ENCODE measurements at regions not wholly inside any gene's neighbourhood (a gene's known extent, or its start where the extent isn't known, plus 50 kb on each side); places are given as distances from the start of the nearest gene placed in this dataset.
"Not testable (repeated sequence)": the region's sequence is repeated elsewhere in the genome, so short reads cannot be mapped to it uniquely, and the experiment has no call there.

- no peak for DNase-seq (ENCODE audit: low read depth)
Observed at GRCh38 chr10:117492504-117492903, 50.0 kb upstream of the EMX2 start.

GRCh38 chr10:117488004-117488403 lies 54.5 kb upstream of the EMX2 start:
- DNase-seq (ENCODE audit: low read depth): no peak

- DNase-seq (ENCODE audit: low read depth): no peak
Observed at GRCh38 chr10:117486606-117487005, 55.9 kb upstream of the EMX2 start.

- no peak for DNase-seq (ENCODE audit: low read depth)
Observed at GRCh38 chr10:117483056-117483590, 59.4 kb upstream of the EMX2 start.

GRCh38 chr10:117481011-117481410 lies 61.5 kb upstream of the EMX2 start:
- DNase-seq (ENCODE audit: low read depth): not testable (repeated sequence)

- DNase-seq (ENCODE audit: low read depth): no peak
Observed at GRCh38 chr10:117480097-117480496, 62.4 kb upstream of the EMX2 start.

GRCh38 chr10:117477961-117478670 lies 64.4 kb upstream of the EMX2 start:
- DNase-seq (ENCODE audit: low read depth): no peak

- peak; percentile 51 for DNase-seq (ENCODE audit: low read depth)
Observed at GRCh38 chr10:117477211-117477947, 65.2 kb upstream of the EMX2 start.

- DNase-seq (ENCODE audit: low read depth): peak; percentile 62
Observed at GRCh38 chr10:117476716-117477115, 65.8 kb upstream of the EMX2 start.

GRCh38 chr10:117476281-117476680 lies 66.3 kb upstream of the EMX2 start:
- DNase-seq (ENCODE audit: low read depth): no peak

GRCh38 chr10:117472872-117473271 lies 69.7 kb upstream of the EMX2 start:
- no peak for DNase-seq (ENCODE audit: low read depth)

- DNase-seq (ENCODE audit: low read depth): no peak
Observed at GRCh38 chr10:117471344-117471874, 71.1 kb upstream of the EMX2 start.

GRCh38 chr10:117470733-117471132 lies 71.8 kb upstream of the EMX2 start:
- DNase-seq (ENCODE audit: low read depth): no peak

GRCh38 chr10:117468665-117469064 lies 73.9 kb upstream of the EMX2 start:
- no peak for DNase-seq (ENCODE audit: low read depth)

GRCh38 chr10:117464176-117464575 lies 78.4 kb upstream of the EMX2 start:
- no peak for DNase-seq (ENCODE audit: low read depth)

- DNase-seq (ENCODE audit: low read depth): no peak
Observed at GRCh38 chr10:117463545-117463920, 79.0 kb upstream of the EMX2 start.

GRCh38 chr10:117462816-117463544 lies 79.6 kb upstream of the EMX2 start:
- no peak for DNase-seq (ENCODE audit: low read depth)

- DNase-seq (ENCODE audit: low read depth): no peak
Observed at GRCh38 chr10:117462424-117462792, 80.1 kb upstream of the EMX2 start.

GRCh38 chr10:117461766-117462423 lies 80.7 kb upstream of the EMX2 start:
- no peak for DNase-seq (ENCODE audit: low read depth)

GRCh38 chr10:117460846-117461765 lies 81.4 kb upstream of the EMX2 start:
- DNase-seq (ENCODE audit: low read depth): no peak

- DNase-seq (ENCODE audit: low read depth): no peak
Observed at GRCh38 chr10:117458571-117458970, 83.3 kb upstream of the PDZD8 start.
